ENCODE measurements at regions not wholly inside any gene's neighbourhood (a gene's known extent, or its start where the extent isn't known, plus 50 kb on each side); places are given as distances from the start of the nearest gene placed in this dataset.
A peak's percentile ranks its signal among the peaks of the same experiment; 100 is the strongest.
"Not testable (repeated sequence)": the region's sequence is repeated elsewhere in the genome, so short reads cannot be mapped to it uniquely, and the experiment has no call there.

GRCh38 chr13:97520061-97520460, 86.1 kb downstream of the RAP2A start:
- intact Hi-C loops (cut with DNase I) = no loop called here
- no peak for DNase-seq

GRCh38 chr13:97520866-97521265, 86.9 kb downstream of the RAP2A start:
- intact Hi-C loops (cut with DNase I) = no loop called here
- DNase-seq = no peak

- no peak for DNase-seq
- intact Hi-C loops (cut with DNase I) = no loop called here
These were observed 87.8 kb downstream of the RAP2A start for GRCh38 chr13:97521726-97522125.

- intact Hi-C loops (cut with DNase I) = no loop called here
- DNase-seq = no peak
These were observed 88.3 kb downstream of the RAP2A start for GRCh38 chr13:97522243-97522642.

- no peak for DNase-seq
- intact Hi-C loops (cut with DNase I) = no loop called here
These were observed 92.6 kb downstream of the RAP2A start for GRCh38 chr13:97526556-97526955.

- intact Hi-C loops (cut with DNase I) = no loop called here
- DNase-seq = no peak
These were observed 94.5 kb downstream of the RAP2A start for GRCh38 chr13:97528518-97528917.

GRCh38 chr13:97534540-97534939, 100.6 kb downstream of the RAP2A start:
- DNase-seq = no peak
- intact Hi-C loops (cut with DNase I) = no loop called here

- intact Hi-C loops (cut with DNase I) = no loop called here
- DNase-seq = no peak
These were observed 101.6 kb downstream of the RAP2A start for GRCh38 chr13:97535614-97536013.

- intact Hi-C loops (cut with DNase I) = no loop called here
- no peak for DNase-seq
These were observed 103.1 kb downstream of the RAP2A start for GRCh38 chr13:97537110-97537509.

- intact Hi-C loops (cut with DNase I) = no loop called here
- DNase-seq = no peak
These were observed 104.2 kb downstream of the RAP2A start for GRCh38 chr13:97538203-97538602.

GRCh38 chr13:97539651-97540610, 106.0 kb downstream of the RAP2A start:
- intact Hi-C loops (cut with DNase I) = no loop called here
- no peak for DNase-seq

- intact Hi-C loops (cut with DNase I) = no loop called here
These were observed 106.7 kb downstream of the RAP2A start for GRCh38 chr13:97540696-97541095.

GRCh38 chr13:97542102-97542685, 108.2 kb downstream of the RAP2A start:
- DNase-seq = no peak
- intact Hi-C loops (cut with DNase I) = no loop called here

More at GRCh38 chr13:97540696-97541095, 106.7 kb downstream of the RAP2A start:
- DNase-seq = no peak

GRCh38 chr13:97544031-97544765, 110.2 kb downstream of the RAP2A start:
- intact Hi-C loops (cut with DNase I) = no loop called here
- no peak for DNase-seq

GRCh38 chr13:97544971-97545499, 111.1 kb downstream of the RAP2A start:
- DNase-seq = peak in 1 of 10 donors; percentile 68
- intact Hi-C loops (cut with DNase I) = not testable (repeated sequence)

GRCh38 chr13:97548138-97548537, 114.2 kb downstream of the RAP2A start:
- intact Hi-C loops (cut with DNase I) = no loop called here
- DNase-seq = no peak

GRCh38 chr13:97548711-97549110, 114.7 kb downstream of the RAP2A start:
- intact Hi-C loops (cut with DNase I) = no loop called here
- DNase-seq = no peak

- DNase-seq = no peak
- intact Hi-C loops (cut with DNase I) = no loop called here
These were observed 115.2 kb downstream of the RAP2A start for GRCh38 chr13:97549201-97549600.

GRCh38 chr13:97554496-97554895, 120.5 kb downstream of the RAP2A start:
- intact Hi-C loops (cut with DNase I) = no loop called here

GRCh38 chr13:97555034-97555433, 121.1 kb downstream of the RAP2A start:
- no peak for DNase-seq
- intact Hi-C loops (cut with DNase I) = no loop called here

More at GRCh38 chr13:97554496-97554895, 120.5 kb downstream of the RAP2A start:
- no peak for DNase-seq

GRCh38 chr13:97559030-97559429, 125.1 kb downstream of the RAP2A start:
- intact Hi-C loops (cut with DNase I) = no loop called here
- DNase-seq = no peak

Data from posterior cingulate gyrus (tissue), 11 donors.